SK-N-SH (cell line): ENCODE measurements at regions not wholly inside any gene's neighbourhood (a gene's known extent, or its start where the extent isn't known, plus 50 kb on each side); places are given as distances from the start of the nearest gene placed in this dataset.

ENCODE experiments used
- EP300 ChIP-seq, 2 experiments: IDR thresholded peaks; 2 replicates each; pipeline versions ENCODE4 v1.4.0 to v1.6.1; 2012; ENCODE audit warnings: borderline replicate concordance in 1 of 2, low read depth in 1 of 2, low read length in 1 of 2
- FOXJ3 ChIP-seq: sonication (generic); formaldehyde crosslinking; IDR thresholded peaks from 2 replicates; pipeline ENCODE4 v1.5.1; 2020; ENCODE audit warnings: mild to moderate bottlenecking, missing genetic modification reagents
- JUND ChIP-seq: IDR thresholded peaks from 2 replicates; pipeline ENCODE4 v1.4.0; 2012
- NRF1 ChIP-seq: IDR thresholded peaks from 2 replicates; pipeline ENCODE4 v1.6.1; 2012; ENCODE audit warnings: low read depth, mild to moderate bottlenecking, low read length
- RAD21 ChIP-seq: IDR thresholded peaks from 2 replicates; pipeline ENCODE4 v1.6.1; 2012; ENCODE audit warnings: mild to moderate bottlenecking, low read length
- RCOR1 ChIP-seq: fragments of 150-350 bp; IDR thresholded peaks from 2 replicates; pipeline ENCODE4 v1.6.1; 2017; ENCODE audit warnings: antibody characterized with exemption, low read length
- RFX5 ChIP-seq: IDR thresholded peaks from 2 replicates; pipeline ENCODE4 v1.6.1; 2012; ENCODE audit warnings: mild to moderate bottlenecking, improper control_type of control experiment, low read length
- SMC3 ChIP-seq: IDR thresholded peaks from 2 replicates; pipeline ENCODE4 v1.6.1; 2012; ENCODE audit warnings: low read depth, low read length, improper control_type of control experiment
- TAF1 ChIP-seq: IDR thresholded peaks from 2 replicates; pipeline ENCODE4 v1.6.1; 2012; ENCODE audit warnings: low read depth, mild to moderate bottlenecking, low read length, moderate library complexity, borderline replicate concordance
- USF2 ChIP-seq: fragments of 150-350 bp; IDR thresholded peaks from 2 replicates; pipeline ENCODE4 v1.6.1; 2017; ENCODE audit warnings: antibody characterized with exemption, low read length, low read depth, borderline replicate concordance
- YY1 ChIP-seq: IDR thresholded peaks from 2 replicates; pipeline ENCODE4 v1.4.0; 2012; ENCODE audit warnings: low read depth, mild to moderate bottlenecking
- TF ChIP-seq, protein P1 (sequence below): fragments of 200-600 bp; sonication (generic); IDR thresholded peaks from 2 replicates; pipeline ENCODE4 v1.6.1; 2017; ENCODE audit warnings: antibody characterized with exemption, mild to moderate bottlenecking, moderate library complexity
- TF ChIP-seq, protein P2 (sequence below): IDR thresholded peaks from 2 replicates; pipeline ENCODE4 v1.4.0; 2012; ENCODE audit warnings: low read depth
- TF ChIP-seq, protein P3 (sequence below): IDR thresholded peaks from 2 replicates; pipeline ENCODE4 v1.6.1; 2012; ENCODE audit warnings: mild to moderate bottlenecking, low read depth, low read length, moderate library complexity

DNA sequence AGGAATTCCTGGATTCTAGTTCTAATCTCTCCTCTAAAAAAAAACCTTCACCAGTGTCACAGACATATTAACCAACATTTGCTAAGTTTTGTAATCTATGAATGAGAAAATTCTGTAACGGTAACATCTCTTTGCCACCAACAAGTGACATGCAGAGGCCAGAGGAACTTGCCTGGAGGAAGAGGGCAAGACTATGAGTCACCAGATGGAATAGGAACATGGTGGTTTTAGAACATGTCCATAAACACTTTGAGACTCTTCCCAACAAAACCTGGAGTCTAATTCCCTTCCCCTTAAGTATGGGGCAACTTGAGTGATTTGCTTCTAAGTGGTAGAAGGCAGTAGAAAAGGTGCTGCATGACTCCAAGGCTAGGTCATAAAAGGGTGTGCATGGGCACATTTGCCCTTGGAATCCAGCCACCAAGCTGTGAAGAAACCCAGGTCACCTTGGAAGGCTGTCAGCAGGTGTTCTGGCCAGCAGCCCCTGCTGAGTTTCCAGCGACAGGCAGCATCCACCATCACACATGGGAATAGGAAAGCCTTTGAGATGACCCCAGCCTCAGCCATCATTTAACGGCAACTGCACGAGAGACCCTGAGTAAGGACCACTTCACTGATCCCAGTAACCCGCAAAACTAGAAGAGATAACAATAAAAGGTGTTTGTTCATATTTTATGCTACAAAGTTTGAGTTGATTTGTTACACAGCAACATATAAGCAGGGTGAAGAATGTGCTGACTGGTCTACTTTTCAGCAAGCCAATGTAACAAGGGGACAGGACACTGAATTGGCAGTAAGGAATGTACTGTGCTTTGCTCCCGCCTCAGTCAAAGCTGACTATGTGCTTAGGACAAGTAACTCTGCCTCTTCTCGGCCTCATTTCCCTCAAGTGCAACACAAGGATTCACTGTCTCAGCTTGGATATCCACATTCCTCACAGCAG lies 90.6 kb downstream of the SKA1 start:
- TF ChIP-seq RCOR1 (no peak), FOXJ3 (CRISPR knock-in tag) (no peak), EP300 (IDR thresholded peaks at IDR 0.05; ENCODE audit: borderline replicate concordance in 1 of 2, low read depth in 1 of 2, low read length in 1 of 2) (no peak), JUND (no peak), NRF1 (no peak), RAD21 (no peak), RFX5 (no peak), USF2 (no peak), SMC3 (no peak), YY1 (no peak), TAF1 (no peak)
- TF ChIP-seq, protein P1, sequence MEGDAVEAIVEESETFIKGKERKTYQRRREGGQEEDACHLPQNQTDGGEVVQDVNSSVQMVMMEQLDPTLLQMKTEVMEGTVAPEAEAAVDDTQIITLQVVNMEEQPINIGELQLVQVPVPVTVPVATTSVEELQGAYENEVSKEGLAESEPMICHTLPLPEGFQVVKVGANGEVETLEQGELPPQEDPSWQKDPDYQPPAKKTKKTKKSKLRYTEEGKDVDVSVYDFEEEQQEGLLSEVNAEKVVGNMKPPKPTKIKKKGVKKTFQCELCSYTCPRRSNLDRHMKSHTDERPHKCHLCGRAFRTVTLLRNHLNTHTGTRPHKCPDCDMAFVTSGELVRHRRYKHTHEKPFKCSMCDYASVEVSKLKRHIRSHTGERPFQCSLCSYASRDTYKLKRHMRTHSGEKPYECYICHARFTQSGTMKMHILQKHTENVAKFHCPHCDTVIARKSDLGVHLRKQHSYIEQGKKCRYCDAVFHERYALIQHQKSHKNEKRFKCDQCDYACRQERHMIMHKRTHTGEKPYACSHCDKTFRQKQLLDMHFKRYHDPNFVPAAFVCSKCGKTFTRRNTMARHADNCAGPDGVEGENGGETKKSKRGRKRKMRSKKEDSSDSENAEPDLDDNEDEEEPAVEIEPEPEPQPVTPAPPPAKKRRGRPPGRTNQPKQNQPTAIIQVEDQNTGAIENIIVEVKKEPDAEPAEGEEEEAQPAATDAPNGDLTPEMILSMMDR = no peak
- TF ChIP-seq, protein P2, sequence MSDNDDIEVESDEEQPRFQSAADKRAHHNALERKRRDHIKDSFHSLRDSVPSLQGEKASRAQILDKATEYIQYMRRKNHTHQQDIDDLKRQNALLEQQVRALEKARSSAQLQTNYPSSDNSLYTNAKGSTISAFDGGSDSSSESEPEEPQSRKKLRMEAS = no peak
- TF ChIP-seq, protein P3, sequence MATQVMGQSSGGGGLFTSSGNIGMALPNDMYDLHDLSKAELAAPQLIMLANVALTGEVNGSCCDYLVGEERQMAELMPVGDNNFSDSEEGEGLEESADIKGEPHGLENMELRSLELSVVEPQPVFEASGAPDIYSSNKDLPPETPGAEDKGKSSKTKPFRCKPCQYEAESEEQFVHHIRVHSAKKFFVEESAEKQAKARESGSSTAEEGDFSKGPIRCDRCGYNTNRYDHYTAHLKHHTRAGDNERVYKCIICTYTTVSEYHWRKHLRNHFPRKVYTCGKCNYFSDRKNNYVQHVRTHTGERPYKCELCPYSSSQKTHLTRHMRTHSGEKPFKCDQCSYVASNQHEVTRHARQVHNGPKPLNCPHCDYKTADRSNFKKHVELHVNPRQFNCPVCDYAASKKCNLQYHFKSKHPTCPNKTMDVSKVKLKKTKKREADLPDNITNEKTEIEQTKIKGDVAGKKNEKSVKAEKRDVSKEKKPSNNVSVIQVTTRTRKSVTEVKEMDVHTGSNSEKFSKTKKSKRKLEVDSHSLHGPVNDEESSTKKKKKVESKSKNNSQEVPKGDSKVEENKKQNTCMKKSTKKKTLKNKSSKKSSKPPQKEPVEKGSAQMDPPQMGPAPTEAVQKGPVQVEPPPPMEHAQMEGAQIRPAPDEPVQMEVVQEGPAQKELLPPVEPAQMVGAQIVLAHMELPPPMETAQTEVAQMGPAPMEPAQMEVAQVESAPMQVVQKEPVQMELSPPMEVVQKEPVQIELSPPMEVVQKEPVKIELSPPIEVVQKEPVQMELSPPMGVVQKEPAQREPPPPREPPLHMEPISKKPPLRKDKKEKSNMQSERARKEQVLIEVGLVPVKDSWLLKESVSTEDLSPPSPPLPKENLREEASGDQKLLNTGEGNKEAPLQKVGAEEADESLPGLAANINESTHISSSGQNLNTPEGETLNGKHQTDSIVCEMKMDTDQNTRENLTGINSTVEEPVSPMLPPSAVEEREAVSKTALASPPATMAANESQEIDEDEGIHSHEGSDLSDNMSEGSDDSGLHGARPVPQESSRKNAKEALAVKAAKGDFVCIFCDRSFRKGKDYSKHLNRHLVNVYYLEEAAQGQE = no peak
